H1 (cell line): ENCODE measurements at regions not wholly inside any gene's neighbourhood (a gene's known extent, or its start where the extent isn't known, plus 50 kb on each side); places are given as distances from the start of the nearest gene placed in this dataset.

ENCODE experiments used
- CHD7 ChIP-seq: fragments of 300-600 bp; sonication (generic); IDR thresholded peaks from 2 replicates; pipeline ENCODE4 v1.7.1; 2012; ENCODE audit warnings: low read length, moderate library complexity, mild to moderate bottlenecking, inconsistent platforms; ENCODE audit not compliant: insufficient replicate concordance
- JUN ChIP-seq: IDR thresholded peaks from 2 replicates; pipeline ENCODE4 v1.6.1; 2011; ENCODE audit warnings: low read depth, mild to moderate bottlenecking, improper control_type of control experiment, low read length
- NRF1 ChIP-seq: IDR thresholded peaks from 2 replicates; pipeline ENCODE4 v1.6.1; 2011; ENCODE audit warnings: mild to moderate bottlenecking, low read depth, low read length, improper control_type of control experiment
- USF2 ChIP-seq: IDR thresholded peaks from 2 replicates; pipeline ENCODE4 v1.6.1; 2011; ENCODE audit warnings: low read length, improper control_type of control experiment

GRCh38 chr6:74439123-74439811, 743.3 kb downstream of the CD109 start (continued):
- no peak for TF ChIP-seq USF2
- no peak for TF ChIP-seq CHD7
- no peak for TF ChIP-seq NRF1
- TF ChIP-seq JUN: no peak
